ENCODE measurements at regions not wholly inside any gene's neighbourhood (a gene's known extent, or its start where the extent isn't known, plus 50 kb on each side); places are given as distances from the start of the nearest gene placed in this dataset.

DNA sequence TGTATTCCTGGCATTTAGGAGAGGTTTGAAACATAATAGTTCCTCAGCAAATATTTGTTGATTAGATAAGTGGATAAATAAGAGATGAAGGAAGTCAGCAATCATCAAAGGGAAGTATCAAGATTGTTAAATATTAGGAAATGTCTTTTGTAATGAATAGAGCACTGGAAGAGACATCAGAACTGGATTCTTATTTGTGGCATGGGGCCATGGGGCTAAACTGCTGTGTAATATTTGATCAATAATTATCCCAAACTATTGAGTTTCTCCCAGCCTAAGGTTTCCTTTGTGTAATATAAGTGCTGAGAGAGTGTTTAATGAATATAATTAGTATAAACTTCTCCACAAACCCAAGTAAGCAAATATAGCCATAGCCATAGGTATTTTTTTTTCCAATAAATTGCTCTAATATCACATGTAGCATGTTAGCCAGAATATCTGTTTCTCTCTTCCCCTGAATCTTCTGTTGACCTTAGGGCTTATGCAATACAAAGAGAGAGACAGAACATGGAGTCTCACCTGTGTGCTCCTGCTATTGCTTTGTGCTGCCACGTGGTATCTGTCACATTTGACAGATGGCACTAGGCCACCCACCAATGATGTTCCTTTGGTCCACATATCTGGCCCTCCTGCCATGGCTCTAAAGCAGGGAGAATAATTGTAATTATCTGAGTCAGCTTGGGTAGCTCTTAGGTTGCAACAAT, 658.7 kb downstream of the SOX5 start:
- H3K79me1 ChIP-seq (ENCODE audit: insufficient read depth, low read depth, low read length, poor library complexity, severe bottlenecking): no peaks in the 10 kb centered on the region
- H2AFZ ChIP-seq (ENCODE audit: low read length): no peak overlapping the region
- Mint-ChIP-seq H3K4me3 (no peak overlapping the region), H3K36me3 (ENCODE audit: insufficient read depth in 1 of 3, low read depth in 3 of 3) (no peaks in the 10 kb centered on the region; a peak in 1 of 7 replicates), H3K4me1 (no peaks in the 10 kb centered on the region), H3K27ac (no peak overlapping the region; a peak in 1 of 7 replicates), H3K27me3 (ENCODE audit: low read depth) (no peaks in the 10 kb centered on the region), H3K9me3 (no peaks in the 10 kb centered on the region)
- H3K4me1 ChIP-seq (ENCODE audit: insufficient read depth, low read length): no peaks in the 10 kb centered on the region
- H3K27ac ChIP-seq (ENCODE audit: insufficient read length, low read depth, low read length): no peak overlapping the region
- no peak overlapping the region for H4K5ac ChIP-seq (ENCODE audit: insufficient read length, low read depth, low read length)
- H3K23me2 ChIP-seq (ENCODE audit: insufficient read length, low read depth, low read length, poor library complexity, severe bottlenecking): no peaks in the 10 kb centered on the region
- no peak overlapping the region for H3T11ph ChIP-seq (ENCODE audit: low read length)
- H2BK15ac ChIP-seq (ENCODE audit: low read depth, low read length): no peak overlapping the region
- H4K8ac ChIP-seq (replicated peaks; ENCODE audit: insufficient read length, low read depth, low read length): no peak overlapping the region
- H3K4me2 ChIP-seq (ENCODE audit: insufficient read depth, insufficient read length, low read length): no peak overlapping the region
- no peak overlapping the region for H2BK5ac ChIP-seq (ENCODE audit: insufficient read length, low read length)
- no CpG with 5 or more reads among the region's 1 CpG for whole genome bisulfite sequencing (ENCODE audit: extremely low coverage, insufficient read length, low lambda C conversion rate)
- H4K91ac ChIP-seq (ENCODE audit: insufficient read length, low read depth, low read length): no peak overlapping the region
- no peak overlapping the region for H2AK5ac ChIP-seq (ENCODE audit: insufficient read length, low read length)
- no peak overlapping the region for H3K9ac ChIP-seq (ENCODE audit: extremely low read depth, insufficient read length, low read length)
- no peak overlapping the region for H3K4ac ChIP-seq (ENCODE audit: low read depth, low read length)
- H2BK12ac ChIP-seq (ENCODE audit: insufficient read length, low read depth, low read length): no peak overlapping the region
- no peak for DNase-seq
- H3K18ac ChIP-seq (ENCODE audit: insufficient read length, low read depth, low read length): no peak overlapping the region
- H4K20me1 ChIP-seq (ENCODE audit: control insufficient read depth, insufficient read depth, insufficient read length): no peaks in the 10 kb centered on the region
- H3K23ac ChIP-seq (ENCODE audit: insufficient read length, low read depth, low read length): no peak overlapping the region
- H3K27me3 ChIP-seq (ENCODE audit: insufficient read depth, low read length): no peaks in the 10 kb centered on the region
- no peaks in the 10 kb centered on the region for H3K9me3 ChIP-seq (ENCODE audit: control insufficient read depth, low read depth, low read length)
- H2BK120ac ChIP-seq (ENCODE audit: low read depth, low read length, poor library complexity, severe bottlenecking): no peak overlapping the region
- TF ChIP-seq, protein P1, sequence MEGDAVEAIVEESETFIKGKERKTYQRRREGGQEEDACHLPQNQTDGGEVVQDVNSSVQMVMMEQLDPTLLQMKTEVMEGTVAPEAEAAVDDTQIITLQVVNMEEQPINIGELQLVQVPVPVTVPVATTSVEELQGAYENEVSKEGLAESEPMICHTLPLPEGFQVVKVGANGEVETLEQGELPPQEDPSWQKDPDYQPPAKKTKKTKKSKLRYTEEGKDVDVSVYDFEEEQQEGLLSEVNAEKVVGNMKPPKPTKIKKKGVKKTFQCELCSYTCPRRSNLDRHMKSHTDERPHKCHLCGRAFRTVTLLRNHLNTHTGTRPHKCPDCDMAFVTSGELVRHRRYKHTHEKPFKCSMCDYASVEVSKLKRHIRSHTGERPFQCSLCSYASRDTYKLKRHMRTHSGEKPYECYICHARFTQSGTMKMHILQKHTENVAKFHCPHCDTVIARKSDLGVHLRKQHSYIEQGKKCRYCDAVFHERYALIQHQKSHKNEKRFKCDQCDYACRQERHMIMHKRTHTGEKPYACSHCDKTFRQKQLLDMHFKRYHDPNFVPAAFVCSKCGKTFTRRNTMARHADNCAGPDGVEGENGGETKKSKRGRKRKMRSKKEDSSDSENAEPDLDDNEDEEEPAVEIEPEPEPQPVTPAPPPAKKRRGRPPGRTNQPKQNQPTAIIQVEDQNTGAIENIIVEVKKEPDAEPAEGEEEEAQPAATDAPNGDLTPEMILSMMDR (conservative IDR thresholded peaks at IDR 0.05): no peak
- no peaks in the 10 kb centered on the region for H3K79me2 ChIP-seq (ENCODE audit: insufficient read depth, low read length)
- no peak overlapping the region for H3K56ac ChIP-seq (ENCODE audit: insufficient read length, low read depth, low read length)
- H2BK20ac ChIP-seq (ENCODE audit: low read depth, low read length, poor library complexity, severe bottlenecking): no peak overlapping the region
- no peak overlapping the region for H3K14ac ChIP-seq (ENCODE audit: insufficient read depth, low read length)
